ENCODE measurements at regions not wholly inside any gene's neighbourhood (a gene's known extent, or its start where the extent isn't known, plus 50 kb on each side); places are given as distances from the start of the nearest gene placed in this dataset.

GRCh38 chr1:34668063-34668462 lies 86.8 kb upstream of the GJB5 start:
- TF ChIP-seq TCF4 (CRISPR knock-in tag; IDR thresholded peaks at IDR 0.05; ENCODE audit: borderline replicate concordance) (no peak), RARB (CRISPR knock-in tag; IDR thresholded peaks at IDR 0.05) (no peak), ZFP30 (CRISPR knock-in tag; IDR thresholded peaks at IDR 0.05) (no peak), ARNTL (CRISPR knock-in tag; IDR thresholded peaks at IDR 0.05; ENCODE audit: borderline replicate concordance, low read depth) (no peak), ZNF565 (CRISPR knock-in tag; conservative IDR thresholded peaks at IDR 0.05; ENCODE audit: low read depth) (no peak), PATZ1 (CRISPR knock-in tag; IDR thresholded peaks at IDR 0.05; ENCODE audit: borderline replicate concordance) (no peak), GLIS3 (CRISPR knock-in tag; IDR thresholded peaks at IDR 0.05) (no peak)
